IMR-90 (cell line): ENCODE measurements at regions not wholly inside any gene's neighbourhood (a gene's known extent, or its start where the extent isn't known, plus 50 kb on each side); places are given as distances from the start of the nearest gene placed in this dataset.

ENCODE experiments used
- ATAC-seq: fragments of 200-7000 bp; cut with Tn5 transposase; 2 replicates; pipeline ENCODE4 v1.9.1; 2020; ENCODE audit warnings: low read depth, mild to moderate bottlenecking, moderate library complexity
- BruUV-seq: library from RNA; stranded (reverse); fragments of 400-500 nt; replicated peaks from 2 replicates; lab custom pipeline; 2021; lab: Mats Ljungman, UMichigan
- CTCF ChIA-PET: fragments of 300-600 bp; formaldehyde crosslinking; extraction: SDS; loops from one replicate; lab custom pipeline; 2021; ENCODE audit warnings: antibody characterized with exemption; lab: Yijun Ruan, JAX
- POLR2A ChIA-PET: fragments of 300-600 bp; sonication (Branson Sonifier 250); formaldehyde crosslinking; loops from one replicate; lab custom pipeline; 2022; ENCODE audit warnings: antibody characterized with exemption; ENCODE audit not compliant: unreplicated experiment; lab: Charles Lee
- DNase-seq: peaks from one replicate; pipeline ENCODE4 v3.0.0; 2013
- H2AFZ ChIP-seq: replicated peaks from 2 replicates; pipeline ENCODE3; 2013; ENCODE audit warnings: low read length, mild to moderate bottlenecking; ENCODE audit not compliant: poor library complexity
- H2AK5ac ChIP-seq: 2 replicates; pipeline ENCODE4 v1.6.1; 2013; ENCODE audit warnings: low read depth, low read length, inconsistent platforms
- H2AK9ac ChIP-seq: replicated peaks from 2 replicates; pipeline ENCODE3; 2013; ENCODE audit warnings: mild to moderate bottlenecking, low read depth, low read length, moderate library complexity; ENCODE audit not compliant: poor library complexity
- H2BK120ac ChIP-seq: 2 replicates; pipeline ENCODE4 v1.6.1; 2013; ENCODE audit warnings: low read depth, low read length, inconsistent platforms
- H2BK15ac ChIP-seq: 3 replicates; pipeline ENCODE4 v1.6.1; 2013; ENCODE audit warnings: low read depth, low read length, inconsistent platforms
- H2BK20ac ChIP-seq: 2 replicates; pipeline ENCODE4 v1.6.1; 2013; ENCODE audit warnings: low read depth, mild to moderate bottlenecking, inconsistent platforms, low read length, moderate library complexity
- H2BK5ac ChIP-seq: 2 replicates; pipeline ENCODE4 v1.6.1; 2013; ENCODE audit warnings: mild to moderate bottlenecking, low read depth, low read length, inconsistent platforms; ENCODE audit not compliant: poor library complexity, severe bottlenecking
- H3K14ac ChIP-seq: replicated peaks from 2 replicates; pipeline ENCODE4 v1.6.1; 2013; ENCODE audit warnings: low read depth, low read length, inconsistent platforms
- H3K18ac ChIP-seq: 2 replicates; pipeline ENCODE4 v1.6.1; 2013; ENCODE audit warnings: low read depth, low read length, control low read depth
- H3K23ac ChIP-seq: 2 replicates; pipeline ENCODE4 v1.6.1; 2013; ENCODE audit warnings: low read depth, low read length, inconsistent platforms
- H3K27ac ChIP-seq: 2 replicates; pipeline ENCODE4 v1.5.1; 2013; ENCODE audit warnings: mild to moderate bottlenecking, control low read depth, low read length; ENCODE audit not compliant: insufficient read depth
- H3K27me3 ChIP-seq: 2 replicates; pipeline ENCODE4 v1.6.1; 2013; ENCODE audit warnings: low read length; ENCODE audit not compliant: control insufficient read depth, insufficient read depth
- H3K36me3 ChIP-seq: 2 replicates; pipeline ENCODE4 v1.6.1; 2013; ENCODE audit warnings: low read length, mixed read lengths; ENCODE audit not compliant: control insufficient read depth, insufficient read depth
- H3K4ac ChIP-seq: 2 replicates; pipeline ENCODE4 v1.6.1; 2013; ENCODE audit warnings: low read depth, low read length, inconsistent platforms
- H3K4me1 ChIP-seq: 2 replicates; pipeline ENCODE4 v1.6.1; 2013; ENCODE audit warnings: low read length, mixed read lengths; ENCODE audit not compliant: control insufficient read depth, insufficient read depth
- H3K4me2 ChIP-seq: 2 replicates; pipeline ENCODE4 v1.6.1; 2013; ENCODE audit warnings: low read depth, mild to moderate bottlenecking, control low read depth, low read length, moderate library complexity
- H3K4me3 ChIP-seq: 2 replicates; pipeline ENCODE4 v1.5.1; 2013; ENCODE audit warnings: low read depth, mild to moderate bottlenecking, control low read depth, low read length, moderate library complexity; ENCODE audit not compliant: insufficient read depth
- H3K56ac ChIP-seq: 2 replicates; pipeline ENCODE4 v1.6.1; 2013; ENCODE audit warnings: low read length, inconsistent platforms; ENCODE audit not compliant: insufficient read depth; ENCODE audit errors: extremely low read depth
- H3K79me1 ChIP-seq, 2 experiments: 2 replicates each; pipeline ENCODE4 v1.6.1; 2013; ENCODE audit warnings: low read length in 2 of 2, inconsistent platforms in 1 of 2, low read depth in 1 of 2
- H3K9ac ChIP-seq: 2 replicates; pipeline ENCODE4 v1.6.1; 2013; ENCODE audit warnings: low read depth, low read length, control low read depth
- H3K9me1 ChIP-seq: 2 replicates; pipeline ENCODE4 v1.6.1; 2013; ENCODE audit warnings: low read length, inconsistent platforms; ENCODE audit not compliant: insufficient read depth
- H3K9me3 ChIP-seq: 2 replicates; pipeline ENCODE4 v1.6.1; 2013; ENCODE audit warnings: low read length; ENCODE audit not compliant: control insufficient read depth, insufficient read depth
- H4K20me1 ChIP-seq: 2 replicates; pipeline ENCODE4 v1.6.1; 2013; ENCODE audit warnings: low read length, inconsistent platforms; ENCODE audit not compliant: insufficient read depth
- H4K5ac ChIP-seq: 2 replicates; pipeline ENCODE4 v1.6.1; 2013; ENCODE audit warnings: mild to moderate bottlenecking, low read depth, low read length, control low read depth
- H4K8ac ChIP-seq, 2 experiments: 2 replicates each; pipeline ENCODE4 v1.6.1; 2013; ENCODE audit warnings: low read depth in 2 of 2, low read length in 2 of 2, control low read depth in 1 of 2, inconsistent platforms in 1 of 2
- H4K91ac ChIP-seq: 2 replicates; pipeline ENCODE4 v1.6.1; 2013; ENCODE audit warnings: low read depth, low read length, inconsistent platforms; ENCODE audit not compliant: insufficient read depth
- BHLHE40 ChIP-seq: fragments of 150-350 bp; IDR thresholded peaks from 2 replicates; pipeline ENCODE4 v1.6.1; 2016; ENCODE audit warnings: mild to moderate bottlenecking, low read depth, low read length
- CEBPB ChIP-seq: IDR thresholded peaks from 2 replicates; pipeline ENCODE4 v1.6.1; 2012; ENCODE audit warnings: low read depth, low read length, improper control_type of control experiment
- CHD1 ChIP-seq: IDR thresholded peaks from 2 replicates; pipeline ENCODE4 v1.6.1; 2012; ENCODE audit warnings: low read depth, low read length, improper control_type of control experiment
- FOS ChIP-seq: fragments of 150-350 bp; IDR thresholded peaks from 2 replicates; pipeline ENCODE4 v1.6.1; 2016; ENCODE audit warnings: low read depth, low read length
- MAFK ChIP-seq: IDR thresholded peaks from 2 replicates; pipeline ENCODE4 v1.6.1; 2012; ENCODE audit warnings: low read depth, low read length, improper control_type of control experiment
- MAZ ChIP-seq: IDR thresholded peaks from 2 replicates; pipeline ENCODE4 v1.6.1; 2012; ENCODE audit warnings: low read depth, mild to moderate bottlenecking, low read length, improper control_type of control experiment, moderate library complexity, borderline replicate concordance
- MXI1 ChIP-seq: IDR thresholded peaks from 2 replicates; pipeline ENCODE4 v1.6.1; 2012; ENCODE audit warnings: low read depth, mild to moderate bottlenecking, low read length, moderate library complexity, borderline replicate concordance
- NFE2L2 ChIP-seq: fragments of 150-350 bp; IDR thresholded peaks from 2 replicates; pipeline ENCODE4 v1.6.1; 2016; ENCODE audit warnings: low read depth, mild to moderate bottlenecking, low read length
- POLR2A ChIP-seq: IDR thresholded peaks from 2 replicates; pipeline ENCODE4 v1.6.1; 2012; ENCODE audit warnings: mild to moderate bottlenecking, low read depth, low read length
- RAD21 ChIP-seq: IDR thresholded peaks from 2 replicates; pipeline ENCODE4 v1.6.1; 2012; ENCODE audit warnings: low read length, improper control_type of control experiment
- RCOR1 ChIP-seq: IDR thresholded peaks from 2 replicates; pipeline ENCODE4 v1.6.1; 2012; ENCODE audit warnings: mild to moderate bottlenecking, low read length, improper control_type of control experiment; ENCODE audit not compliant: insufficient replicate concordance
- RFX5 ChIP-seq: IDR thresholded peaks from 2 replicates; pipeline ENCODE4 v1.8.0; 2012; ENCODE audit warnings: low read depth, mild to moderate bottlenecking, low read length, moderate library complexity
- SMC3 ChIP-seq: fragments of 150-350 bp; IDR thresholded peaks from 2 replicates; pipeline ENCODE4 v1.6.1; 2016; ENCODE audit warnings: low read depth, mild to moderate bottlenecking, antibody characterized with exemption, low read length, moderate library complexity
- WGBS, 2 experiments: methylation state at CpG; one replicate each; pipeline versions ENCODE4 v1.1.5 to v1.1.7; 2013; ENCODE audit warnings: missing lambda C conversion rate in 2 of 2; ENCODE audit not compliant: insufficient read length in 1 of 2; ENCODE audit errors: extremely low coverage in 2 of 2; 5-methylcytosine and 5-hydroxymethylcytosine counted together
- dilution Hi-C: fragments of 300-500 bp; cut with HindIII; formaldehyde crosslinking; loops from one replicate; pipeline ENCODE4 v1.14.3; 2018; ENCODE audit warnings: low sequenced_read_pairs; ENCODE audit not compliant: unreplicated experiment
- in situ Hi-C: fragments of 300-500 bp; cut with MboI; formaldehyde crosslinking; loops from 3 replicates; pipeline ENCODE4 v1.14.3; 2019; ENCODE audit warnings: low sequenced_read_pairs, inconsistent platforms, mixed read lengths
- intact Hi-C: fragments of 100-400 bp; cut with micrococcal nuclease; formaldehyde crosslinking; loops from 2 replicates; pipeline ENCODE4 v1.10.0; 2022
- TF ChIP-seq, protein P1 (sequence below): fragments of 150-350 bp; IDR thresholded peaks from 2 replicates; pipeline ENCODE4 v1.6.1; 2017; ENCODE audit warnings: mild to moderate bottlenecking, antibody characterized with exemption, low read length, low read depth
- TF ChIP-seq, protein P2 (sequence below): fragments of 150-350 bp; IDR thresholded peaks from 2 replicates; pipeline ENCODE4 v1.6.1; 2016; ENCODE audit warnings: low read depth, mild to moderate bottlenecking, low read length, moderate library complexity, borderline replicate concordance
- TF ChIP-seq, protein P3 (sequence below): conservative IDR thresholded peaks from 2 replicates; pipeline ENCODE4 v1.5.1; 2012; ENCODE audit warnings: mild to moderate bottlenecking, low read depth, low read length, improper control_type of control experiment

DNA sequence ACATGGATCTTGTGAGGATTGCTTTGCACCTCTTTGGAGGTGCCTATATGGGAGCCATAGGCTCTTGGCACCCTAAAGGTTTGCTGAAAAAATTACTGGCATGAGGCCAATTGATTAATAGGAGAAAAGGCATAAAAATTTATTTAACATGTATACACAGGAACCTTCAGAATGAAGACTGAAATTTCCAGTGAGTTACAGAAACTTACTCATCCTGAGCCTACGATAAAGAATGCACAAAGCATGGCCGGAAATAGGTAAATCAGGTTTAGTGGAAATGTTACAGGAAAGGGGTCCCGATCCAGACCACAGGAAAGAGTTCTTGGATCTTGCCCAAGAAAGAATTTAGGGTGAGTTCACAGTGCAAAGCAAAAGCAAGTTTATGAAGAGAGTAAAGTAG, 625.3 kb downstream of the MMUT start:
- Histone ChIP-seq H2BK15ac (no peak overlapping the region), H3K9me1 (no peaks in the 10 kb centered on the region), H2BK5ac (no peak overlapping the region), H3K4me1 (peaks cover 2% of the 10 kb centered on the region), H2BK20ac (no peak overlapping the region), H3K4me3 (no peak overlapping the region), H4K91ac (no peak overlapping the region), H2AK5ac (no peak overlapping the region), H3K9me3 (peaks cover 2% of the 10 kb centered on the region), H3K18ac (no peak overlapping the region), H3K27ac (no peak overlapping the region), H3K4ac (no peak overlapping the region), H3K56ac (no peak overlapping the region), H3K27me3 (no peaks in the 10 kb centered on the region), H4K5ac (no peak overlapping the region), H3K4me2 (no peak overlapping the region), H3K14ac (no peak overlapping the region), H3K23ac (no peak overlapping the region), H3K79me1 (no peaks in the 10 kb centered on the region), H4K8ac (no peak overlapping the region), H3K36me3 (no peaks in the 10 kb centered on the region), H2AFZ (no peak overlapping the region), H2BK120ac (no peak overlapping the region), H4K20me1 (no peaks in the 10 kb centered on the region), H3K9ac (no peak overlapping the region), H2AK9ac (no peak overlapping the region)
- in situ Hi-C loops = no loop called here
- ChIA-PET POLR2A (no interaction called here), CTCF (no interaction called here)
- intact Hi-C loops = no loop called here
- no TSS peak for BruUV-seq
- no peak for DNase-seq
- no peak for ATAC-seq
- TF ChIP-seq RCOR1 (no peak), MXI1 (no peak), POLR2A (no peak), SMC3 (no peak), NFE2L2 (no peak), MAFK (no peak), MAZ (no peak), BHLHE40 (no peak), RAD21 (no peak), CHD1 (no peak), CEBPB (no peak), RFX5 (no peak), FOS (no peak)
- TF ChIP-seq, protein P1, sequence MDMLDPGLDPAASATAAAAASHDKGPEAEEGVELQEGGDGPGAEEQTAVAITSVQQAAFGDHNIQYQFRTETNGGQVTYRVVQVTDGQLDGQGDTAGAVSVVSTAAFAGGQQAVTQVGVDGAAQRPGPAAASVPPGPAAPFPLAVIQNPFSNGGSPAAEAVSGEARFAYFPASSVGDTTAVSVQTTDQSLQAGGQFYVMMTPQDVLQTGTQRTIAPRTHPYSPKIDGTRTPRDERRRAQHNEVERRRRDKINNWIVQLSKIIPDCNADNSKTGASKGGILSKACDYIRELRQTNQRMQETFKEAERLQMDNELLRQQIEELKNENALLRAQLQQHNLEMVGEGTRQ = no peak
- TF ChIP-seq, protein P2, sequence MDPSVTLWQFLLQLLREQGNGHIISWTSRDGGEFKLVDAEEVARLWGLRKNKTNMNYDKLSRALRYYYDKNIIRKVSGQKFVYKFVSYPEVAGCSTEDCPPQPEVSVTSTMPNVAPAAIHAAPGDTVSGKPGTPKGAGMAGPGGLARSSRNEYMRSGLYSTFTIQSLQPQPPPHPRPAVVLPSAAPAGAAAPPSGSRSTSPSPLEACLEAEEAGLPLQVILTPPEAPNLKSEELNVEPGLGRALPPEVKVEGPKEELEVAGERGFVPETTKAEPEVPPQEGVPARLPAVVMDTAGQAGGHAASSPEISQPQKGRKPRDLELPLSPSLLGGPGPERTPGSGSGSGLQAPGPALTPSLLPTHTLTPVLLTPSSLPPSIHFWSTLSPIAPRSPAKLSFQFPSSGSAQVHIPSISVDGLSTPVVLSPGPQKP = no peak
- TF ChIP-seq, protein P3, sequence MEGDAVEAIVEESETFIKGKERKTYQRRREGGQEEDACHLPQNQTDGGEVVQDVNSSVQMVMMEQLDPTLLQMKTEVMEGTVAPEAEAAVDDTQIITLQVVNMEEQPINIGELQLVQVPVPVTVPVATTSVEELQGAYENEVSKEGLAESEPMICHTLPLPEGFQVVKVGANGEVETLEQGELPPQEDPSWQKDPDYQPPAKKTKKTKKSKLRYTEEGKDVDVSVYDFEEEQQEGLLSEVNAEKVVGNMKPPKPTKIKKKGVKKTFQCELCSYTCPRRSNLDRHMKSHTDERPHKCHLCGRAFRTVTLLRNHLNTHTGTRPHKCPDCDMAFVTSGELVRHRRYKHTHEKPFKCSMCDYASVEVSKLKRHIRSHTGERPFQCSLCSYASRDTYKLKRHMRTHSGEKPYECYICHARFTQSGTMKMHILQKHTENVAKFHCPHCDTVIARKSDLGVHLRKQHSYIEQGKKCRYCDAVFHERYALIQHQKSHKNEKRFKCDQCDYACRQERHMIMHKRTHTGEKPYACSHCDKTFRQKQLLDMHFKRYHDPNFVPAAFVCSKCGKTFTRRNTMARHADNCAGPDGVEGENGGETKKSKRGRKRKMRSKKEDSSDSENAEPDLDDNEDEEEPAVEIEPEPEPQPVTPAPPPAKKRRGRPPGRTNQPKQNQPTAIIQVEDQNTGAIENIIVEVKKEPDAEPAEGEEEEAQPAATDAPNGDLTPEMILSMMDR = no peak
- dilution Hi-C loops = no loop called here
- 96% methylated on average over 2 of the region's 3 CpGs; no CpG with 5 or more reads in 1 of the 2 experiments for WGBS, 2 experiments
